ENCODE measurements at regions not wholly inside any gene's neighbourhood (a gene's known extent, or its start where the extent isn't known, plus 50 kb on each side); places are given as distances from the start of the nearest gene placed in this dataset.
A peak's percentile ranks its signal among the peaks of the same experiment; 100 is the strongest.

DNA sequence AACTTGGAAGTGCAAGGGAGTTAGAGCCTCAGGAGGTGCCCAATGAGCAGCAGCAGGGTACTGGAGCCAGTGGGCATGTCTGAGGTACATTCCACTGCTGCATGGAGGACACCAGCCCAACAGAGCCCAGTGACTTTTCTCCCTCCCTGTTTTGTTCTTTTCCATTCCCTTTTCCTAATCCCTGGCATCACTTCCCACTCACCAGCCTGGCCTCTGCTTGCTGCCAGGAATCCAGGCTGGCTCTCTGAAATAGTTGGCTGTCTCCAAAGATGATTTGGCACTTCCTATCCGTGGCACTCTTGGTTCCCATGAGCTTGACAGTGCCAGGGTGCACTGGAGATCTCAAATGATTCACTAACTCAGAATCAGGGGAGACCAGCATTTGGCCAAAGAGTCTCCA, 97.7 kb upstream of the ZPBP start:
- Histone ChIP-seq H3K4me2 (peak overlapping the region in 2 of 11 experiments; percentile 75 to 84; a peak in 4 of 22 replicates), H3K9me3 (replicated peaks in 1 of 11) (peaks cover 13 to 48% (median 31%) of the 10 kb centered on the region in 11 experiments), H3K27ac (no peak overlapping the region), H3K36me3 (peaks cover 0 to 4% (median 0%) of the 10 kb centered on the region in 11 experiments; a peak in 1 of 22 replicates), H3K4me3 (no peak overlapping the region), H3K27me3 (no peaks in the 10 kb centered on the region), H4K20me1 (no peaks in the 10 kb centered on the region), H3K9ac (no peak overlapping the region), H3K4me1 (peaks cover 0 to 53% (median 2%) of the 10 kb centered on the region in 10 experiments; a peak in 7 of 20 replicates)
- TF ChIP-seq Cebpa-rat (IDR thresholded peaks at IDR 0.05) = no peak

DNA sequence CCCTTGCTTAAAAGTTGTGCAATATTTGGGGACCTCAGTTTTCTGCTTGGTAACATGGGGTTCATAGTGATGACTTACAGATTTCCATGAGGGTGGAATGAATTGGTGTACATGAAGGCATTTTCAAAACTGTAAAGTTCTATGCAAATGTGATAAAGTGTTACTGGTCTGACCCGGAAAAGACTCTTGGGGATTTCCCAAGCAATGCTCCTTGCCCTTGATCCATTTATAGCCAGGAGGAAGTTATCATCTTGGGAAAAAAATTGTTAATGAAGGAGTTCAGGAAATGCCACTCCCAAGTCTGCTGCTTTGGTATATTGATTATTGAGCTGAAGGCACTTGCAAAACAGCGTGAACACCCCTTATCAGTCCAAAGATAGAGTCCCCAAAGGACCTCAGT, 96.3 kb upstream of the ZPBP start:
- Histone ChIP-seq H3K36me3 (peaks cover 0 to 4% (median 0%) of the 10 kb centered on the region in 11 experiments; a peak in 1 of 22 replicates), H3K27ac (peak overlapping the region in 2 of 11 experiments; percentile 20 to 51; a peak in 4 of 22 replicates), H3K4me2 (peak overlapping the region in 5 of 11 experiments; percentile 23 to 84 (median 56); a peak in 10 of 22 replicates), H3K9ac (no peak overlapping the region), H3K27me3 (no peaks in the 10 kb centered on the region), H3K4me3 (peak overlapping the region in 1 of 10 experiments; percentile 10; a peak in 1 of 20 replicates), H4K20me1 (no peaks in the 10 kb centered on the region), H3K9me3 (replicated peaks in 1 of 11) (peaks cover 13 to 48% (median 31%) of the 10 kb centered on the region in 11 experiments), H3K4me1 (peaks cover 0 to 67% (median 9%) of the 10 kb centered on the region in 10 experiments; a peak in 9 of 20 replicates)
- TF ChIP-seq Cebpa-rat (IDR thresholded peaks at IDR 0.05) = no peak; a peak in 2 of 22 replicates

DNA sequence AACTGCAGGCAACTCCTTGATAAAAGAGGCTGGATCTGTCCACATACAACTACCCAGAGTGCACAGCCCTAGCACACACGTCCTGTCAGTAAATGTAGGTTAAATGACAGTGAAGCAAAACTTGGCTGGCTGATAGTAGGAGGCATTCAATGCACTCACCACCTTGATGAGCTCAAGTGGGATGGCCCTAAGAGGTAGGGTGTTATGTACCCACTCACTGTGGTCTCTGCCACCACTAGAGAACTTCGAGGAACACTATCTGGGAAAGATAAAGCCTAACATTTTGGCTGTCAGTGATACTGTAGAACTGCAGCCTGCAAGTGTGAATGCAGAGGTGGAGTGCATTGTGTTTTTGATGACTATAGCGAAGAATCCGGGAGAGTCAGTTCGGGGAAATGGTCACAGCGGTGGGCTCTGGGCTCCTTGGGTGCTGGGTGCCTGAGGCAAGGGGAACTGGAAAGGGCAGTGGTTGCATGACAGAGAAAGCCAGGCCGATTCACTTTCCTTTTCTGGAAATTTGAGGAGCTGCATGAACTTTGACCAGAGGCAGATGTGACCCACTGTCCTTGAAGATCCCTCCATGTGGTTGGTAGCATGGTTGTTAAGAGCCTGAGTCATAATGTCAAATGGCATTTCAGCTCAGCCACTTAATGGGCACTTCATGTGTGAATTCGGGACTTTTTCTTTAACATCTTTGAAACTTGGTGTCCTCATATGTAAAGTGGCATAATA, 93.1 kb upstream of the ZPBP start:
- peaks cover 13 to 35% (median 24%) of the 10 kb centered on the region in 11 experiments for H3K9me3 ChIP-seq (replicated peaks in 1 of 11)
- no peaks in the 10 kb centered on the region for H4K20me1 ChIP-seq
- peaks cover 0 to 4% (median 0%) of the 10 kb centered on the region in 11 experiments; a peak in 1 of 22 replicates for H3K36me3 ChIP-seq
- H3K27me3 ChIP-seq = no peaks in the 10 kb centered on the region
- H3K27ac ChIP-seq = no peak overlapping the region
- no peak for TF ChIP-seq Cebpa-rat (IDR thresholded peaks at IDR 0.05)
- H3K4me2 ChIP-seq = peak overlapping the region in 3 of 11 experiments; percentile 38 to 90 (median 89); a peak in 4 of 22 replicates
- peaks cover 14 to 99% (median 30%) of the 10 kb centered on the region in 10 experiments for H3K4me1 ChIP-seq
- H3K4me3 ChIP-seq = no peak overlapping the region
- no peak overlapping the region for H3K9ac ChIP-seq

DNA sequence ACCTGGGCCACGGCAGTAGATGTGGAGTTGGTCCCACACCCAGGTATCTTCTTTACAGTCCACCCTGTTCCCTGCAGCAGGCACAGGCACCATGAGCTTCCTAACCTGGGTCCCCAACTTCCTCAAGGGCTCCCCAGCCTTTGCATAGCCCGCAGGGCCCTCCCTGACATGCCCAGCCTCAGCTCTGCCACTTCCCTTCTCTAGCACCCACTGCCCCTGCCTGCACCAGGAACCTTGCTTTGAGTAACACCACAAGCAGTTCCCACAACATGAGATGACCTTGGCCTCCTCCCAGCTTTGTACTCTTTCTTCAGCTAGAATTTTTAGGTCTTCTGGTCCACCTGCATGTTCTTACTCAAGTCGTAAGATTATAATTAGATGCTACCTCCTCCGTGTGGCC, 92.2 kb upstream of the ZPBP start:
- H3K27ac ChIP-seq = no peak overlapping the region
- H4K20me1 ChIP-seq = no peaks in the 10 kb centered on the region
- no peak overlapping the region for H3K4me3 ChIP-seq
- peaks cover 21 to 100% (median 38%) of the 10 kb centered on the region in 10 experiments for H3K4me1 ChIP-seq
- peaks cover 5 to 26% (median 15%) of the 10 kb centered on the region in 11 experiments; a peak in 21 of 22 replicates for H3K9me3 ChIP-seq (replicated peaks in 1 of 11)
- H3K36me3 ChIP-seq = no peaks in the 10 kb centered on the region
- H3K27me3 ChIP-seq = no peaks in the 10 kb centered on the region
- TF ChIP-seq Cebpa-rat (IDR thresholded peaks at IDR 0.05) = no peak
- H3K4me2 ChIP-seq = peak overlapping the region in 3 of 11 experiments; percentile 38 to 90 (median 89); a peak in 6 of 22 replicates
- H3K9ac ChIP-seq = no peak overlapping the region

DNA sequence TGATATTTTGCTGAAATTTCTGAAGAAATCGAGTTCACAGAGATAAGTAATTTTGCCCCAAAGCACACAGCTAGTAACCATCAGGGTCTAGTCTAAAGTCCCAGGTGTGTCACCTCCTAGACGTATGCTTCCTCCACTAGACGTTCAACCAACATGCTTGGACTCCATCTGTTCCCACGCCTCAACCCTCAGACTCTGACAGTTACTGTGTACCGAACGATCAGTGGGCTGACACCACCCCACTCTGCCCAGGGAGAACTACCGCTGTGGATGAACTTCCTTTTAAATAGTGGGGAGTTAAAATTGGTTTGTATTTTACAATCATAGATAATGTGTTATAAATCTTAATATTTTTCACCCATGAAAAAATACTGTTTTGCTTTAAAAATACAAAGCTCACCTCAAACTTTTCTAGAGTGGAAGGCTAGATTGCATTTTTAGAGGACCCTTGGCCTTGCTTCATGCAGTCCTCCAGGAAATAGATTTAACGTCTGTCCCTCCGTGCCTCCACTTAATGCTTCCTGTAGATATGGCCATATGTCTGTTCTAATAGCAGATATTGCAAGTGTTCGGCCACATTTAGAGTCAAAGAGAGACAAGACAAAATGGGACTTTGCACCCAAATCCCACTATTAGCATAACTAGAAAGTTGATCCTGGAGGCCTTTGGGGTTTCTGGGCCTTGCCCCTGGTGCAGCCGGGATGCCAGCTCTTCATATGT, 91.4 kb upstream of the ZPBP start:
- Histone ChIP-seq H3K9me3 (replicated peaks in 1 of 11) (peaks cover 0 to 18% (median 8%) of the 10 kb centered on the region in 11 experiments; a peak in 15 of 22 replicates), H3K27me3 (no peaks in the 10 kb centered on the region), H3K4me3 (no peak overlapping the region), H3K4me2 (peak overlapping the region in 2 of 11 experiments; percentile 89 to 90; a peak in 5 of 22 replicates), H4K20me1 (no peaks in the 10 kb centered on the region), H3K4me1 (peaks cover 21 to 100% (median 36%) of the 10 kb centered on the region in 10 experiments), H3K27ac (no peak overlapping the region), H3K36me3 (no peaks in the 10 kb centered on the region), H3K9ac (no peak overlapping the region)
- no peak for TF ChIP-seq Cebpa-rat (IDR thresholded peaks at IDR 0.05)

DNA sequence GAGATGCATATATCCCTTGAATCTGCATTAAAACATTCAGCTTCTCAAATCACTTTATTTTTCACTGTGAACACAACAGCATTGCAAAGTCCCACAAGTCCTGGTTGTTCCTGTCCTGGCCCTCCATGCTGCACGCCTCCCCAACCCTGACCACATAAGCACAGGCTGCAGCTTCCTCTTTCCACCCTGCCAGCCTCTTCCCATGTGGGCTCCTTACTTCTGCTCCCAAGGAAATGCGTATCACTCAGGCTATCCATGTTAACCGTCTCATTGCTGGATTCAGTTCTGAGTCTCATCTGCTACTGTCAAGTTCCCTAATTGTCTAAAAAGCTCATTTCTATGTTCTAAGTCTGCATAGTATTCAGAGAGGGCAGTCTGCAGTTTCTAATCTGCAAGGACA, 89.7 kb upstream of the ZPBP start:
- Histone ChIP-seq H3K27me3 (no peaks in the 10 kb centered on the region), H4K20me1 (no peaks in the 10 kb centered on the region), H3K4me1 (peaks cover 21 to 87% (median 36%) of the 10 kb centered on the region in 10 experiments), H3K9ac (no peak overlapping the region), H3K4me3 (no peak overlapping the region), H3K27ac (no peak overlapping the region; a peak in 2 of 22 replicates), H3K4me2 (peak overlapping the region; percentile 21 to 90 (median 67)), H3K9me3 (replicated peaks in 1 of 11) (0 out of 22 replicates have a peak, but pooled peaks cover 0 to 1% (median 0%) of the 10 kb centered on the region in 11 experiments), H3K36me3 (no peaks in the 10 kb centered on the region)
- no peak for TF ChIP-seq Cebpa-rat (IDR thresholded peaks at IDR 0.05)

DNA sequence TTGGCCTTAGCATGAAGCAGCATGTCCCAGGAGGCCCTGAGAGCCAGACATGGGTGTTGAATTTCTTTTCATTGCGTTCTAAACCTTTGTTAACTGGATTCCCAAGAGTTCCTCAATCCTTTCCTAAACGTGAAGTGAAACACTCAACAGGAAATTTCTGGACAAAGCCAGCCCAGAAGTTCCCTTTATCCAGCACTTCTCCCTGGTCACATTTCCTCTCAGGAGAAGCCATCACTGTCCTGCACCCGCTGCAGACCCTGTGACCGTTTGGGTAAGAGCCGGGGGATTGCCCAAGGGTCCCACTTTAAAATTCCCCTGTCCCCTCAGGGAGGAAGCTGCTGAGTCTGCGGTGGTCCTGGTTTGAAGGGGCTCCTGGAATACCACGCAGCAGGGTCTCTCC, 88.0 kb upstream of the ZPBP start:
- Histone ChIP-seq H3K4me3 (0 out of 20 replicates have a peak overlapping the region, but pooled peaks of 1 of the 10 experiments have one; percentile 2), H3K36me3 (no peaks in the 10 kb centered on the region), H3K4me1 (peaks cover 21 to 70% (median 36%) of the 10 kb centered on the region in 10 experiments), H3K9me3 (replicated peaks in 1 of 11) (no peaks in the 10 kb centered on the region), H3K9ac (no peak overlapping the region), H4K20me1 (no peaks in the 10 kb centered on the region), H3K27me3 (no peaks in the 10 kb centered on the region), H3K4me2 (peak overlapping the region; percentile 18 to 90 (median 40); a peak in 18 of 22 replicates), H3K27ac (no peak overlapping the region; a peak in 2 of 22 replicates)
- TF ChIP-seq Cebpa-rat (IDR thresholded peaks at IDR 0.05) = no peak

DNA sequence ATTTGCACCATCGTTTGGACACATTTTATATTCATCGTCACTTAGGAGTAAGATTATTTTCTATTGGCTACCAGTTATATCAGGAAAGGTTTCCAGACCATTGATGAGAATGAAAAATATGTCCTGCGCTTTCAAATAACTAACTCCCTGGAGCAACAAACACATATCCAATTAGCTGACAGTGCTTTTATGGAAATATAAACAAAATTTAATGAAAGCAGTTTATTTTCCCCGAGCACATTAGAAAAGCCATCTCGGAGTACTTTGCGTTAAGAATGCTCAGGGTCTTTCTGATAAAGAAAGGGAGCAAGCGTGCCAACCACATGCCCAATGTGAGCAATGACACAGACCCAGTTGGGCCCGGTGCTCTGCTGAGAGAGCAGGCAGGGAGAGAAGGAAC, 85.1 kb upstream of the ZPBP start:
- peaks cover 21 to 41% (median 26%) of the 10 kb centered on the region in 10 experiments for H3K4me1 ChIP-seq
- no peaks in the 10 kb centered on the region for H3K36me3 ChIP-seq
- TF ChIP-seq Cebpa-rat (IDR thresholded peaks at IDR 0.05) = no peak
- H3K9me3 ChIP-seq (replicated peaks in 1 of 11) = peaks cover 0 to 4% (median 0%) of the 10 kb centered on the region in 11 experiments; a peak in 1 of 22 replicates
- no peaks in the 10 kb centered on the region for H3K27me3 ChIP-seq
- no peak overlapping the region for H3K27ac ChIP-seq
- no peak overlapping the region for H3K4me2 ChIP-seq
- H4K20me1 ChIP-seq = no peaks in the 10 kb centered on the region
- H3K4me3 ChIP-seq = no peak overlapping the region
- no peak overlapping the region for H3K9ac ChIP-seq

DNA sequence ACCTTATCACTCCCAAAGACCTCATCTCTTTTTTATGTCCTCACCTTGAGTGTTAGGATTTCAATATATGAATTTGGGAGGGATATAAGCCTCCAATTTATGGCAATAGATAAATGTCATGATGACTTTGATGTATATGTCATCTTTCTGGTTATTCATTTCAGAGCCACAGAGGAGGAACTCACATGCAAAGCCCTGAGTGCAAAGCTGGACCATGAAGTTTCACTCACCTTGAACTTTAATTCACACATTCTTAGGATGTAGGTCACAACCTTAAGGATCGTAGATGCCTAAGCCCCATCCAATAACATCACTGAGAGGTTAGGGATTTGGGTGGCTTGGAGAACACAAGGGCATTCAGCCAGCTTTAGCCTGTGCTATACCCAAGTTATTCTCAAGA, 81.9 kb upstream of the ZPBP start:
- Histone ChIP-seq H3K9ac (no peak overlapping the region), H3K27ac (no peak overlapping the region), H3K4me3 (no peak overlapping the region), H3K4me2 (no peak overlapping the region), H4K20me1 (no peaks in the 10 kb centered on the region), H3K4me1 (peaks cover 11 to 20% (median 13%) of the 10 kb centered on the region in 10 experiments), H3K36me3 (no peaks in the 10 kb centered on the region), H3K9me3 (replicated peaks in 1 of 11) (peaks cover 0 to 4% (median 0%) of the 10 kb centered on the region in 11 experiments; a peak in 1 of 22 replicates), H3K27me3 (no peaks in the 10 kb centered on the region)
- no peak for TF ChIP-seq Cebpa-rat (IDR thresholded peaks at IDR 0.05)

Data from BLaER1 treated with 17β-estradiol and CSF1 and Interleukin-3, amounts not matched to agents 10 nM and 100 nM (cell line).